Prostate gland (tissue), 2 donors: ENCODE measurements at regions not wholly inside any gene's neighbourhood (a gene's known extent, or its start where the extent isn't known, plus 50 kb on each side); places are given as distances from the start of the nearest gene placed in this dataset.
"Not testable (repeated sequence)": the region's sequence is repeated elsewhere in the genome, so short reads cannot be mapped to it uniquely, and the experiment has no call there.

Experiments
- CTCF ChIP-seq, 4 experiments: fragments of 200-600 bp in 2 of 4; fragments of 450-650 bp in 2 of 4; sonication (generic) in 2 of 4; IDR thresholded peaks; 1 replicate in 3 of 4; 2 replicates in 1 of 4; pipeline ENCODE4 v1.5.1; 2016 to 2019; ENCODE audit warnings: antibody characterized with exemption in 4 of 4, mild to moderate bottlenecking in 2 of 4, moderate library complexity in 2 of 4
- POLR2A ChIP-seq: fragments of 450-650 bp; IDR thresholded peaks from one replicate; pipeline ENCODE4 v1.6.1; 2016; ENCODE audit warnings: antibody characterized with exemption, mild to moderate bottlenecking
- POLR2AphosphoS5 ChIP-seq: sonication (generic); formaldehyde crosslinking; IDR thresholded peaks from one replicate; pipeline ENCODE4 v1.6.1; 2017; ENCODE audit warnings: antibody characterized with exemption

- not testable (repeated sequence) for TF ChIP-seq POLR2A; POLR2AphosphoS5; CTCF (IDR thresholded peaks at IDR 0.05)
Observed at GRCh38 chr7:106445366-106445765, 160.6 kb upstream of the NAMPT start.
